GM21390 (cell line): ENCODE measurements at regions not wholly inside any gene's neighbourhood (a gene's known extent, or its start where the extent isn't known, plus 50 kb on each side); places are given as distances from the start of the nearest gene placed in this dataset.

ENCODE experiments used
- ATAC-seq: cut with Tn5 transposase; IDR thresholded peaks from one replicate; pipeline ENCODE4 v1.9.1; 2021; ENCODE audit not compliant: unreplicated experiment

- ATAC-seq: no peak
Observed at GRCh38 chr6:148193063-148193680, 149.5 kb upstream of the SASH1 start.

GRCh38 chr6:148195511-148195910 is 147.1 kb upstream of the SASH1 start:
- no peak for ATAC-seq

GRCh38 chr6:148199584-148199983 is 143.1 kb upstream of the SASH1 start:
- no peak for ATAC-seq

- ATAC-seq: no peak
Observed at GRCh38 chr6:148200293-148200692, 142.3 kb upstream of the SASH1 start.

GRCh38 chr6:148200781-148201180 is 141.9 kb upstream of the SASH1 start:
- no peak for ATAC-seq

GRCh38 chr6:148203281-148203925 is 139.2 kb upstream of the SASH1 start:
- no peak for ATAC-seq

- peak; percentile 99 for ATAC-seq
Observed at GRCh38 chr6:148203970-148204369, 138.7 kb upstream of the SASH1 start.

- ATAC-seq: no peak
Observed at GRCh38 chr6:148208298-148208697, 134.3 kb upstream of the SASH1 start.

- no peak for ATAC-seq
Observed at GRCh38 chr6:148211777-148212324, 130.8 kb upstream of the SASH1 start.

GRCh38 chr6:148212366-148212765 is 130.3 kb upstream of the SASH1 start:
- no peak for ATAC-seq

GRCh38 chr6:148213366-148213765 is 129.3 kb upstream of the SASH1 start:
- ATAC-seq: no peak

- no peak for ATAC-seq
Observed at GRCh38 chr6:148214667-148215066, 128.0 kb upstream of the SASH1 start.

- no peak for ATAC-seq
Observed at GRCh38 chr6:148217051-148217450, 125.6 kb upstream of the SASH1 start.

GRCh38 chr6:148217921-148218320 is 124.7 kb upstream of the SASH1 start:
- no peak for ATAC-seq

- ATAC-seq: no peak
Observed at GRCh38 chr6:148218542-148219258, 123.9 kb upstream of the SASH1 start.

- ATAC-seq: no peak
Observed at GRCh38 chr6:148221196-148221979, 121.2 kb upstream of the SASH1 start.

GRCh38 chr6:148222376-148222775 is 120.3 kb upstream of the SASH1 start:
- no peak for ATAC-seq

- ATAC-seq: no peak
Observed at GRCh38 chr6:148222846-148223245, 119.8 kb upstream of the SASH1 start.

GRCh38 chr6:148223424-148223842 is 119.2 kb upstream of the SASH1 start:
- ATAC-seq: no peak

GRCh38 chr6:148225871-148226270 is 116.8 kb upstream of the SASH1 start:
- ATAC-seq: no peak

- no peak for ATAC-seq
Observed at GRCh38 chr6:148226284-148226683, 116.4 kb upstream of the SASH1 start.
